CD4-positive, alpha-beta T cell treated with Interleukin-6 at 100 ng/mL for 8 hours (primary cell): ENCODE measurements at regions not wholly inside any gene's neighbourhood (a gene's known extent, or its start where the extent isn't known, plus 50 kb on each side); places are given as distances from the start of the nearest gene placed in this dataset.
A peak's percentile ranks its signal among the peaks of the same experiment; 100 is the strongest.
"Not testable (repeated sequence)": the region's sequence is repeated elsewhere in the genome, so short reads cannot be mapped to it uniquely, and the experiment has no call there.

Source experiments
- DNase-seq: peaks from one replicate; pipeline ENCODE4 v3.0.0-alpha.2; 2020; ENCODE audit warnings: mixed read lengths, low spot score

DNA sequence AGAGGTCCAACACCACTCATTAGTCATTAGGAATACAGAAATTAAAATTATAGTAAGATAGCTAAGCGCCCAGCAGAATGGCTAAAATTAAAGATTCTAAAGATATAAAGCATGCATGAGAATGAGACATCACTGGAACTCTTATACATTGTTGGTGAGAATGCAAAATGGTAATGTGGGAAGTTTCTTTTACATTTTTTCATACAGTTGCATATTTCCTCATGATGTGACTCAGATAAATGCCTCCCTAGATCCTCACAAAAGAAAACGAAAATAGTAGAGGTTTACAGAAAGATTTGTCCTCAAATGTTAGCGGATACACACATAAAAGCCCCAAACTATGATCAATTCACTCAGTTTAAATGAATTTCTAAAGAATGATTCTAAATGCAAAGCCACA is 633.7 kb upstream of the GJE1 start:
- DNase-seq: no peak

DNA sequence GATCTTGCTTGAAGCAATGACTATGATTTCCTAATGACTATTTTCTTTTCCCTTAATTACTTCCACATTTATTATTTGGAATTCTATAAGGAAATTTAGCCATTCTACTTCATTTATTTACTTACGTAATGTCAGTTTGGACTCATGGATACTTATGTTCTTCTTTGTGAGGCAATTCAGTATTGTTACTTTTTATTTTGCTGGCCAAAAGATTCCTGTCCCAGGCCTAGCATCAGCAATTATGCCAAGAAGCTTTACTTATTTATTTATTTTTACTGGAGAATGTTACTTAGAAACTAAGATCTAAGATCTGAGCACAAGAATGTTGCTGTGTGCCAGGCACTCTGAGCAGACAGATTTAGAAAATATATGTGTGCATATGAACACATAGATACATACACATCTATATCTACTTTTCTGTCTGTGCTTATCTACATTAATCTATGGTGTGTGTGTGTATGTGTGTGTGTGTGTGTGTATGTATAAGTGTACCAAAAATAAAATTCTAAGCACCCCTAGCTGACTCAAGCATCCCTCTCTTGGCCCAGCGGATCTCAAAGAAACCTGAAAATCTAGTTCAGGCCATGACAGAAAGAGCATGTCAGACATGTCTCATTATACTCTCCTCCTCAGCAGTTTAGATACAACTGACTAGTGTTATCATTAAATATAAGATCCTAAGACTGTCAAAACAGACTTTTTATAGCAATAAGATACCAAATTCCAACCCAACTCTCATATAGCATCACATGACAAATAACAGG is 640.0 kb upstream of the GJE1 start:
- DNase-seq: no peak

DNA sequence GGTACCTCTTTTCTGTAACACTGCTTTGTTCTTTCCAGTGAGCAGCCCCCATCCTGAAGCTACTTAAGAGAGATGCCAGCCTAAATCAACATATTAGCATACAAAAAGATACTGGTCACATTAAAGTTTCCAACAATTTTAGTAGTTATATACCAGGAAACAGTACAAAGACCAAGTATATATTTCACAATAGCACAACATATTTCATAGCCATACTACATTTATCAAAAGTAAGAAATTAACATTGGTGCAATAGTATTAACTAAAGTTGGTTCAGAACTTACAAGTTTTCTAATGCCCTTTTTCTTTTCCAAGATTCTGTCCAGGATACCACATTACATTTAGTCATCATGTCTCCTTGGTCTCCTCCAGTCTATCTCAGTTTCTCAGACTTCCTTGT is 641.0 kb upstream of the GJE1 start:
- no peak for DNase-seq

DNA sequence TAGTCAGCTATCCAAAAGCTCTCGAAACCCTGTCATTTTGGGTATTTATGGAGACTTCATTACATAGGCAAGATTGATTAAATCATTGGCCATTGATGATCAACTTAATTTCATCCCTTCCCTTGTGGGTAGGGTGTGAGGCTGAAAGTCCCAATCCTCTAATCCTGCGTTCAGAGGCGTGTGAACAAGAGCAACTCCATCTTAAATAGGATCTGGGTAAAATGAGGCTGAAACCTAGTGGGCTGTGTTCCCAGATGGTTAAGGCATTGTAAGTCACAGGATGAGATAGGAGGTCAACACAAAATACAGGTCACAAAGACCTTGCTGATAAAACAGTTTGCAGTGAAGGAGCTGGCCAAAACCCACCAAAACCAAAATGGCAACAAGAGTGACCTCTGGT is 641.7 kb upstream of the GJE1 start:
- DNase-seq: no peak

DNA sequence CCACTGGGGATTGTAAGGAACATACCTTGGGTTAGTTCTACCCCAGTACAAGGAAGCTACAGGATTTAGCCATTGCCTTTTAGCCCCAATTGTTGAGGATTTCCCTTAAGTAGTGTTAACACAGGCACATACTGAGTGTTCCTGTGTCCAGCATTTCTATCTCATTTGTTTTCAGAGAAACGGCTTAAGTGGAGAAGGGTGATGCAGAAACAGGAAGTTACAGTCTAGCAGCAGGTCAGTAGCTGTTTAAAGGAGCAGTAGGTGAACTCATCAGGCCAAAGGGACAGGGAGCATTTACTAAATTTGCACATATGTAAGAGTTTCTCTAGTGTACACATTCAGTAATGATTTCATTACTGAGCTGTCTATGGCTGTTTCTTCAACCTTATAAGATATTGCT is 644.2 kb upstream of the GJE1 start:
- no peak for DNase-seq

DNA sequence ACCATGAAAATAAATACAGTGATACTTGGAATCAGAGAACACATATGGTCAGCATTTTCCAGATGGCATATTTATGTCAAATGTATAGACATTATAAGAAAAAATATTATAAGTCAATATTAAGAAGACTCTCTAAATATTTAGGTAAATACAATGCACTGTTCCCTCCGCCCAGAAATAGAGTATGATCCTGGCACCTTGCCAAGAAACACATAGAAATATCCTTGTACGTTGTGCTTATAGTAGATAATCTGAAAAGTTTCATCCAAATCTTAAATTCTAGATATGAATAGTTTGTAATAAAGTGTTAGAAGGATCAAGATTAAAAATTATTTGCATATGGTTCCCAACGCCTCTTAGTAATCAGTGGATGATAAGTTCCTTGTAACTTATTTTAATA is 645.8 kb upstream of the GJE1 start:
- DNase-seq: no peak

DNA sequence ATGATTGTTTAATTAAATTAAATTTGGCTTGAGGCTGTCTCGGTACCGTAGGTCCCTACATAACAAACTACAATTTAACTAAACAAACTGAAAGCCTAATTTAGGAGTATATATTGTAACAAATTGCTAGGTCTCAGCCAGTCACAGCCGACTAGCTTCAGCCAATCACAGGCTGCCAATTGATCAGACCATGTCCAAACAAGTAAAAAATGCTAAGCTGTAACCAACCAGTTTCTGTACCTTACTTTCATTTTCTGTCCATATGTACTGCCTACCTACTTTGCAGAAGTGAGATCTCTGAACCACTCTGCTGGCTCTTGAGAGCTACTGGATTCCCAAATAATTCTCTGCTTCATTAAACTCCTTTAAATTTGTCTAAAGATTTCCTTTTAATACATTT is 648.0 kb upstream of the GJE1 start:
- peak; percentile 10 for DNase-seq

DNA sequence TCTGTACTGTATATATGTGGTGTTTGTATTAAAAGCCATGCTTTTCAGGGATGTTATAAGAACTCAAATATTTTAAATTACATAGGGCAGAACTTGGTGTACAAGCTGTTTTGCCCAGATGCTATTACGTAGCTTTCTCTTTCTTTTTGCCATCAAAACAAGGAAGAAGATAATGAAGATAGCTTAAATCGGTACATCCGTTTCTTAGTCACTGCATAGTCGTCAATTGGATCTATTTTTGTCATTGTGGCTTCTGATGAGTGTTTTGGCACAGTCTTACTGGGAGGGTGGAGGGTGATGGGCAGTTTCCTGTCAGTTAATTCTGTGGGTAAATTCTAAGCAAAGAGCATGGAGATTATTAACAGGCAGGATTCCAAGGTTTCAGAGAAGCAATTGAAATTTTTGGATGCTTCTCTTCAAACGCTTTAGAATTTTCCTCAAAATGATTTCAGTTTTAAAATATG is 649.1 kb upstream of the GJE1 start:
- peak; percentile 71 for DNase-seq

DNA sequence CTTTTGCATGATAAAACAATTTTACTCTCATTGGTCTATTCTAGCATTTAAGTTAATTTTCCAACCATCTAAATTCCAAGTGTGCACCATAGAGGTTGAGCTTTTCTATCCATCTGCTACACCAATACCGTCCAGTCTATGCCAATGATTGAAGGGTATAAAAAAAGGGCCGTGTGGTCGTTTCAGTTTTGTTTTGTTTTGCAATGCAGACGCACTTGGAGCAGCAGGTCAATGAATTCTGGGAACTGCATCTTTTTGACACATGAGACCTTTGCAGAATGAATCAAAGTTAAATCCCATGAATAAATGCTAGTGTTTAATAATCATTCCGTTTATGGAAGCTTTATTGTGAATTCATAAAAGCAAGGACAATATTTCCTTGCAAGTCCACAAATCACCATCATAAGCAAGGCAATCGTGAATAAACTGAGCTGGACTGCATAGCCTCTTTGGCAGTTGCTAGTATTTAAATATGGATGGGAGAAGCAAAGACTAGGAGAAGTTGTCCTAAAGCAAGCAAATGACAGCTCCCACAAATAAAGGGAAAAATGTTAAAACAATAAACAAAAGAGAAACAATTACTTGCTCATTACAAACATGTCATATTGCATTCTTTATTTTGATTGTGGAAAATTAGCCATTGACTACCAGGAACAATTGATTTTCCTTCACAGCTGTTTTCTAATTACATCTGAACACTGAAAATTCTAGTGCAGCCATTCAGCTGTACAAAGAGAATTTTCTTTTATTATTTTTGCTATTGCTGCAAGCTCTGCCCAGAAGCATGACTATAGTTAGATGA is 649.7 kb upstream of the GJE1 start:
- no peak for DNase-seq

DNA sequence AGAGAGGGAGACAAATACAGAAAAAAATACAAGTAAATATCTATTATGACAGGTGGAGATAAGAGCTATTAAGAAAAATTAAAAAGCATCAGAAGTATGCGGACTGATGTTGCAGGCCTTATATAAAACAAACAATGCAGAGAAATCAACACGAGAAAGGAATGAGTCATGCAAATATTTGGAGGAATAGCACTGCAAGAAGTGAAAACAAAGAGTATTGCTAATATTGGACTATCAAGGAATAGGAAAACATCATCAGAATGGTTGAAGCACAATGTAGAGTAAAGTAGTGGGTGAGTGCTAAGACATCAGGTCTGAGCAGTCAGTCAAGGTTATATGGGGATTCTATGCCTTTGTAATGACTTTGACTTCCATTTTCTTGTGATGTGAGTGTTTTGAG is 657.5 kb upstream of the GJE1 start:
- DNase-seq: no peak

DNA sequence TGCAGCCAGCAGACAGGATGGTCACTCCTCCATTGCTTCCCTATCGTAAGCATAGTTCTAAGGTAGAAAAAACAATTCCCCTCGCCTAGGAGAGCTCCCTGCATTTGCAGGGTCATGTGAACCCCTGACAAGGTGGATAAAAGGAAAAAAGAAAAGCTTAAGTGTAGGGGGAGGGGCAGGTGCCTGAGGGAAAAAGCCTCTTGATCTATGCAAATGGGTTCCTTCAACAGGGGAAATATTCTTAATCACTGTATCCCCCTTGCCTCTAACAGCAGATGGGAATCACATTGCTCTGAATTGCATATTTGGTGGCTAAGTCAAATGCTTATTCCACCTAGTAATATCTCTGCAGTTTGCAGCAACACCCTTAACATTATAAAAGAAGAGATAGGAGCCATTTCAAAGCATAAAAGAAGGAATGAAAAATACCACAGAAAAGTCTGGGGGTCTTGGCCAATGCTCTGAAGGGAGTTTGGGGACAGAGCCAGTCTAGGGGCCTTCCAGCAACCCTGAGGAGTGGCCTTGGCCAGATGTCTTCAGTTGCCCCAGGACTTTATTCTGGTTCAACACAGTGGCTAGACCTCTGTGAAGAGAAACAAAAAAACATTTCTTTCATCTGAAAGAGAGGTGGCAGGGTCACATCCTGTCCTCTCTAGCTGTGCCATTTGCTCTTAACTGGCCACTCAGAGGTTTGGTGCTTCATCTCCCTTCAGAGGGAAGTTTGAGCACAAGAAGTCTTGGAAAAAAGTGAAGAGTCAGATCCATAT is 660.4 kb upstream of the GJE1 start:
- DNase-seq: no peak

DNA sequence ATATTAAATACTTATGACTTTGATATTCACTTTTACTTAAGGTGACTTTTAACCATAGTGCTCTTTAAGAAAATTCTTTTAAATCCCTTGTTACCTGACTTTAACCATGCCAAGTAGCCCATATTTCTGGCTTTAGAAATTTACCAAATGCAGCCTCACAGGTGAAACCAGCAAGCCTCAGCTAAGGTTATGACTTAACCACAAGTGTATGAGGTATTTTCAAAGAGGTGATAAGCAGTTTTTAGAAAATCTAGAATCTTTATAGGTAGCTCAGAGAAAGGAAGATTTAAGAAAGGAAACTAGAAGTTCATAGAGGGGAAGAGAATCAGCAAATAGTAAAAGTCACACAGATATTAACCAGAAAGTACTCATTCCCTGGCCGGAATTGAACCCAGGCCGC is 661.9 kb upstream of the GJE1 start:
- DNase-seq: no peak

DNA sequence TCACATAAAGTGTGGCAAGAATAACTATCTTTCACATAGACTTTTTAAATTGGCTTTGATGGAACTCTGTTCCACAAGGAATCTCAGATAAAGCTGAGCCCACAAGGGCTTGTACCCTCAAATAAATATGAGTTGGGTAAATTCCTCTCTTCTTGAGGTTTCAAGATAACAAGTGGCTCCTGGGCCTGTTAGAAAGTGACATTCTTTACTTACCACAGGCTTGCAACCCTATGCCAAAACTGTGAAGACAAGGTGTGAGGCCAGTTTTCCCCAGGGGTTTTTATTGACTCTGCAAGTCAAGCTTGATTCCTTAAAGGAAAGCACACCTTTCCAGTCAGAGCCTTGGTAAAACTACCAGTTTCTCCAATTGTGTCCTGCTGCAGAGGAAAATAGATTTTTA is 664.8 kb upstream of the GJE1 start:
- no peak for DNase-seq

DNA sequence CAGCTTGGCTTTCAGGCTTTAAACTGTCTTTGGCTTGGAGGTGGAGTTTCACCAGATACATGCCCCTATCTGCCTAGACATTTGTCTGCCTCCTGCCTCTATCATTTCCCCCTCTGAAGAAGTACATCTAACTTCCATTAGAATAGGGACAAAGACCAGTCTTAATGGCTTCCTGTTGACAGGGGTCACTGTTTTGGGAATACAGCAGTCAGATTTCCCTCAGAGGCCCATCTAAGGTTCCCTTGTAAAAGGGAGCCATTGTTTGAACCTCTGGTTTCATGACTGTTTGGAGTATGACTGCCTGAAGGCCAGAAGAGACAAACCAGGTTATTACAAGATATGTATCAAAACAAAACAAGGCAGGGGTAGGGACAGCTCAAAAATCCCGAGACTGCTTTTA is 665.7 kb upstream of the GJE1 start:
- DNase-seq: no peak

DNA sequence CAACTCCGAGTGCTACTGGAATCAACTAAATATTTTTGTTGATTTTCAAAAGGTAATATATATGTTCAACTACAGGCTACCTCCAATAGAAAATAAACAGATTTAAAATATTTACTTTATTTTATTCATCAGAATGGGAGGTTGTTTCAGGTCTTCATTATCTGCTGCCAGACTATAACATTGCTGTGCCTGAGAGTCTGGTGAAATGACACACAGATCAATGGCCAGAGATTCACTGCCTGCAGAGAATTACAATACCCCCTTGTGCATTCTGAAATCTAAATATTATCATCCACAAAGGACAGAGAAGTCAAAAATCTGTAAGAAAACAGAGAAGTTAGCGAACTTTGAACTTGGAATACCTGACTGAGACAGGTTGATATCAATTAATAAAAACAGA is 667.8 kb upstream of the GJE1 start:
- DNase-seq: no peak

DNA sequence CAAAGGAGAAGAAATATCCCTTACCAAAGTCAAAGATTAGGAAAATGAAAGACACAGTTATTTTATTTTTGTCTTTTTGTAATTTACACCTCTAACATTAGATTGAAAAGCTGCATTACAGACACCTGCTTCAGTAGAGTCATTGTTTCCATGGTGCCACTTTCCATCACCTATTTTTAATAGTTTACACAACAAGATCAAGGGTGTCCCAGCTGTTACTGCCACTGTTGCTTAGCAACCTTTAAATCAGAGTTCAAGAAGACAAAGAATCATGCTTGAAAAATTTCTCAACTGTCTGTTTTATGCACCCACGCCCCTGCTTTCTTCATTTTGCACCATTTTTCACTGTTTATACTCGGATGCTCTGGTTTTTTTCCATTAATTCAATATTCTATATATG is 668.2 kb upstream of the GJE1 start:
- DNase-seq: no peak

DNA sequence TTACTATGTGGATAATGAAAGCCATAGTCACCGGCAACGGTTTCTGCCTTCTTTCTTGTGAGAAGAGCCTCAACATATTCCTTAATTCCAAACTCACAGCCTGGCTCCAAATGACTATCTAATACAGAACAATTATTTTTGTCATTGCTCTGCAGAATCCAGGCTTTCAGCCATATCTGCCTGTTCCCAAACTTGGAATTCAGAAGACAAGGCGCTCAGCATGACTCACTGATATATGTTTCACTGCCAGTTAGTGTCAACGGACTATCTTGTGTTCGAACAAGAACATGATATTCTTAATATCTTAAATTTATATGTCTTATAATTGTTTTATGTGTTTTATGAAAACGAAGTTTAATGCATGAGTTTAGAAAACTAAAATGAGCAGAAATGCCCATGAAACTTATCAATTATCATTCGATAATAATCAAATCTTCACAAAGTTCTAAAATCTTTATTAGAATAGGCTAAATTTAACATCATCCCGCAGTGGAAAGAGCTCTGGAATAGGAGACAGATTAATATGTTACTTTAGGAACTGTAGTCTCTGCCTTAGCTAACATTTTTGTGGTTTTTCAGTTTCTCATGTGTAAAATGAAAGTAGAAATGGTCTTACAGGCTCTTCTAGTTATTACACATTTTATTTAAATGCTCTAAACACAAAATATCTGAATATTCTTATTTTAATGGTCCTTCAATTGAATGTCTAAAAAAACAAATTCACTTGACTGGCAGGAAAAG is 669.3 kb upstream of the GJE1 start:
- DNase-seq: no peak

DNA sequence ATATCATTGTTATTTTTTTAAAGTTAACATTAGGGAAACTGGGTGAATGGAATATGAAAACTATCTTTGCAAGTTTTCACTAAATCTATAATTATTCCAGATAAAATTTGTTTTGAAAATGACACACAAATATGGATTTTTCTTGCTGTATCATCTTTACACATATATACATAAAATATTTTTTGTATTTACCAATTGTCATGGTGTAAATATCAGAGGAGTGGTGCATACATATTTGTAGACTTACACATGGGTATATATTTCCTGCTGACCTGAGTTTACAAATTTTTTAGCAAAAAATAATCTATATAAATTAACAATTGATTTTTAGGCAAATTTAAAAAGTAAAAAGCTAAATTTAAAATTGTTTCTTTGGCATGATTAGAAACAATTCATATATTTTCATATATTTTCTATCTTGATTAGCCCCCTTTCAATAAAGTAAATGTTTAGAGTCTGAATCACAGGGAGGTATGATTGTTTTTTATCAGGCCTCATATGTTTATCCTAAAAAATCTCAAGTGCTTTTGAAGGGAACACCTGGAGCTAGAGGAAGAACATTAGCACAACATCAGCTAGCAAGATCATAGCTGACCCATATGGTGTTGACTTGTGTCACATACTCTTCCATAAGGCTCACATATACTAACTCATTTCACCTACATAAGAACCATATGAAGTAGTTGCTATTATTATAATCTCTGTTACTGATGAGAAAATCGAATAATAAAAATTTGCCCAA is 671.8 kb upstream of the GJE1 start:
- no peak for DNase-seq

DNA sequence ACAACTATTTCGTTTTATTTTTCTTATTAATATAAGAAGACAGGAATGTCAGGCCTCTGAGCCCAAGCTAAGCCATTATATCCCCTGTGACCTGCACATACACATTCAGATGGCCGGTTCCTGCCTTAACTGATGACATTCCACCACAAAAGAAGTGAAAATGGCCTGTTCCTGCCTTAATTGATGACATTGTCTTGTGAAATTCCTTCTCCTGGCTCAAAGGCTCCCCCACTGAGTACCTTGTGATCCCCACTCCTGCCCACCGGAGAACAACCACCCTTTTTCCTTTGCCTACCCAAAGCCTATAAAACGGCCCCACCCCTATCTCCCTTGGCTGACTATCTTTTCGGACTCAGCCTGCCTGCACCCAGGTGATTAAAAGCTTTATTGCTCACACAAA is 672.5 kb upstream of the GJE1 start:
- DNase-seq: not testable (repeated sequence)

DNA sequence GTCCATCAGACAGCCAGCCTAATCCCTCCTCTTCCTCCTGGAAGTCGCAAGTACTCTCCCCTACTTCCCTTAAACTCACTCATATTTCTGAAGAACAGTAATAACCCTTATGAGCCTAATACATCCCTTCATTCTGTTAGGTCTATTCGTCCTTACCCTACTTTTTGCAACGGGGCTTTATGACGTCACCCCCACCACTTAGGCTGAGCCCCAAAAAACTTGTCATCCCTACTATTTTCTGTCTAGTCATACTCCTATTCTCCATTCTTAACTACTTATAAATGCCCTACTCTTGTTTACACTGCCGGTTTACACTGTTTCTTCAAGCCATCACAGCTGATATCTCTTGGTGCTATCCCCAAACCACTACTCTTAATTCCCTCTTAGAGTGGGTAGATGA is 674.7 kb upstream of the GJE1 start:
- not testable (repeated sequence) for DNase-seq

DNA sequence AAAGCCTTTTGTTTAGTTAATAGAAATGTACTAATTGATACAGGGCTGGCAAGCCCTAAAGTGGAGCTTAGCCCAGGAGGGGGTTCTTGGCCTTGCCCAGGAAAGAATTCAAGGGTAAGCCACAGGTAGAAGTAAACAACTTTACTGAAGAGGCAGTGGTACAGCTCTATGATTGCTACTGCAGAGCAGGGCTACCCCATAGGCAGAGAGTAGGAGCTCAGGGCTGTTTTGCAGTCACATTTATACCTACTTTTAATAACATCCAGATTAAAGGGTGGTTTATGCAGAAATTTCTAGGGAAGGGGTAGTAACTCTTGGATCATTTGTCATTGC is 680.4 kb upstream of the GJE1 start:
- no peak for DNase-seq
